IPS-18a (cell line): ENCODE measurements at regions not wholly inside any gene's neighbourhood (a gene's known extent, or its start where the extent isn't known, plus 50 kb on each side); places are given as distances from the start of the nearest gene placed in this dataset.

Source experiments
- H3K27ac ChIP-seq: one replicate; pipeline ENCODE4 v1.5.1; 2013; ENCODE audit warnings: low read length
- H3K27me3 ChIP-seq: one replicate; pipeline ENCODE4 v1.6.1; 2013; ENCODE audit warnings: mild to moderate bottlenecking, low read length; ENCODE audit not compliant: control insufficient read depth, insufficient read depth
- H3K36me3 ChIP-seq: one replicate; pipeline ENCODE4 v1.6.1; 2013; ENCODE audit warnings: low read depth, low read length; ENCODE audit not compliant: control insufficient read depth
- H3K4me1 ChIP-seq: one replicate; pipeline ENCODE4 v1.6.1; 2013; ENCODE audit warnings: low read depth, low read length; ENCODE audit not compliant: control insufficient read depth
- H3K4me3 ChIP-seq: one replicate; pipeline ENCODE4 v1.5.1; 2013; ENCODE audit warnings: low read length
- H3K9ac ChIP-seq: one replicate; pipeline ENCODE4 v1.6.1; 2013; ENCODE audit warnings: mild to moderate bottlenecking, low read length, moderate library complexity
- H3K9me3 ChIP-seq: one replicate; pipeline ENCODE4 v1.6.1; 2013; ENCODE audit warnings: low read depth, low read length; ENCODE audit not compliant: control insufficient read depth

DNA sequence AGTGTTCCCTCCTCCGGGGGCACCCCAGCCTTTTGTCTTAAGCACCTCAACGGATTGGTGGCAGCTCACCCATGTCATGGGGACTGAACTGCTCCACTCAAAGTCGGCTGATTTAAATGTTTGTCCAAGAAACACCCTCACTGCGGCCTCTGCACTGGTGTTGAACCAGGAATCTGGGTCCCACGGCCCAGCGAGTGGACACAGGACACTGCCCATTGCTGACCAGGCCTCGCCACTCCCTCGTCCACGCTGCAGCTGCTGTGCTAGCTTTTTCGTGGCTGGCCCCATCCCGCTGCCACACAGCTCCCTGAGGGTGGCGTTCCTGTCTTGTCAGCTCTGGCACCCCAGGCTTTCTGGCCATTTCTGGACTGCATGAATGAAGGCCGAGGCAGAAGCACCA is 646.2 kb downstream of the BRD1 start:
- Histone ChIP-seq H3K4me1 (no peaks in the 10 kb centered on the region), H3K27ac (no peak overlapping the region), H3K27me3 (no peaks in the 10 kb centered on the region), H3K9me3 (no peaks in the 10 kb centered on the region), H3K36me3 (no peaks in the 10 kb centered on the region), H3K4me3 (no peak overlapping the region), H3K9ac (no peak overlapping the region)

DNA sequence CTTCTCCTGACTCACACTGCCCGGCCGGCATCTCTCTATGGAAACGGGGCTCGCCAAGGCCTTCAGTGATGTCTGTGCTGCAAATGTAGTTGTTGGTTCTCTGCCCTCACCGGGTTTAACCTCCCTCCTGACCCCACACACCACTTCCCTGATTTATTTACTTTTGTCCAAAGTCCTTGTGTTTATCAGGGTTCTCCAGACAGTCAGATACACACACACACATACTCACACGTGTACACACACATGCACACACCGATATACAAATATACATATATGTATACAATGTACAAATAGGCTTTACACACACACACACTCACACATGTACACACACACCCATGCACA is 647.0 kb downstream of the BRD1 start:
- no peak overlapping the region for H3K27ac ChIP-seq
- H3K4me3 ChIP-seq: no peak overlapping the region
- H3K27me3 ChIP-seq: no peaks in the 10 kb centered on the region
- H3K9ac ChIP-seq: no peak overlapping the region
- no peaks in the 10 kb centered on the region for H3K4me1 ChIP-seq
- H3K36me3 ChIP-seq: no peaks in the 10 kb centered on the region
- H3K9me3 ChIP-seq: no peaks in the 10 kb centered on the region

DNA sequence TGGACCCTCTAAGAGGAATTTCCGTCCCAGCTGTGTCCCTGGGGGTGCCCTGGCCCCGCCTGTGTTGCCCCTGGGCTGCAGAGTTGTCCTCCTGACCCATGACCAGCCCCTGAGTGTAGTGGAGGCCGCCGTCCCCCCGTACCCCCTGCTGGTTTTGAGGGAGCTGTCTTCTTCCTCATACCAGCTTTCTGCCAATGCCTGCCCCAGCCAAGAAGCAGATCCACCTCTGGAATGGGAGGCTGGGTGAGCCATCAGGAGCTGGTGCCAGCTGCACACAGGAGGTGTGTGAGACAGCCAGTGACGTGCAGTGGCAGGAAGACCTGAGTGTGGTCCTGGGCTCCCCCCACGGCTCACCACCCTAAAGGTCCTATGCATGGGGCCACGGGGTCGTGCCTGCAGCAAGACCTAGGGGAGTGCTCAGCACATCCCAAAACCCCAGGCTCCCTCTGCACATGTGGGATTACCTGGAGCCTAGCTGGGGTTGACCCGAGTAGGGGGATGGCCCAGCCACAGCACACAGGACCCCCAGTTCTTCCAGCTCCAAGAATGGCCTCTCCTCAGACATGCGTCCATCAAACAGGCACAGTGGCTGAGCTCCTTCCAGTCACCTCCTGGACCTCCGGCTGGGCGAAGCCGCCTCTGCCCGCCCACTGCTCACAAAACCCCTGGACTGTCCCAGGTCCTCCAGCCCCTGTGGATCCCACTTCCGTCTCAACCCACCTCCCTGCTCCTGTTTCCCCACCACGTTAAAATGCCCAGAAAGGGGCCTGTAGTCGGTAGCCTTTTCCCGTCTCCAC is 647.6 kb downstream of the BRD1 start:
- Histone ChIP-seq H3K36me3 (no peaks in the 10 kb centered on the region), H3K27me3 (no peaks in the 10 kb centered on the region), H3K4me3 (no peak overlapping the region), H3K9me3 (no peaks in the 10 kb centered on the region), H3K9ac (no peak overlapping the region), H3K4me1 (no peaks in the 10 kb centered on the region), H3K27ac (no peak overlapping the region)

DNA sequence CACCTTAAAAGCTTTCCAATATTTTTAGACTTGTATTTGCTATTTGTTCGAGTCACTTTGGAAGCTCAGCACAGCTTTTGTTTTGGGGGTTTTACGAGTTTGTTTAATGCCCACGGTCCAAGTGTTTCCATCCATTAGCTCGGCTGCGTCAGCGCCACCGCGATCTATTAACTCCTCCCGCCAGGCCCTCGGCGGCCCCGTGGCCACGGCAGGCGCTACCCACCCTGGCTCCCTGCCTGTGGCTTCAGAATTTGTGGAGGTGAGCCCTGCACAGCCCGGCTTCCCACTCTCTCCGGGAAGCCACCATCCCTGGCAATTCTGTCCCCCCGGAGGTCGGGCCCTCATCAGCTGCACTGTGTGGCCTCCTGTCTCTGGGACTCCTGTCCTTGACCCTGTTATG is 648.5 kb downstream of the BRD1 start:
- H3K36me3 ChIP-seq: no peaks in the 10 kb centered on the region
- H3K4me1 ChIP-seq: no peaks in the 10 kb centered on the region
- H3K4me3 ChIP-seq: no peak overlapping the region
- H3K27me3 ChIP-seq: no peaks in the 10 kb centered on the region
- no peaks in the 10 kb centered on the region for H3K9me3 ChIP-seq
- H3K27ac ChIP-seq: no peak overlapping the region
- H3K9ac ChIP-seq: no peak overlapping the region

DNA sequence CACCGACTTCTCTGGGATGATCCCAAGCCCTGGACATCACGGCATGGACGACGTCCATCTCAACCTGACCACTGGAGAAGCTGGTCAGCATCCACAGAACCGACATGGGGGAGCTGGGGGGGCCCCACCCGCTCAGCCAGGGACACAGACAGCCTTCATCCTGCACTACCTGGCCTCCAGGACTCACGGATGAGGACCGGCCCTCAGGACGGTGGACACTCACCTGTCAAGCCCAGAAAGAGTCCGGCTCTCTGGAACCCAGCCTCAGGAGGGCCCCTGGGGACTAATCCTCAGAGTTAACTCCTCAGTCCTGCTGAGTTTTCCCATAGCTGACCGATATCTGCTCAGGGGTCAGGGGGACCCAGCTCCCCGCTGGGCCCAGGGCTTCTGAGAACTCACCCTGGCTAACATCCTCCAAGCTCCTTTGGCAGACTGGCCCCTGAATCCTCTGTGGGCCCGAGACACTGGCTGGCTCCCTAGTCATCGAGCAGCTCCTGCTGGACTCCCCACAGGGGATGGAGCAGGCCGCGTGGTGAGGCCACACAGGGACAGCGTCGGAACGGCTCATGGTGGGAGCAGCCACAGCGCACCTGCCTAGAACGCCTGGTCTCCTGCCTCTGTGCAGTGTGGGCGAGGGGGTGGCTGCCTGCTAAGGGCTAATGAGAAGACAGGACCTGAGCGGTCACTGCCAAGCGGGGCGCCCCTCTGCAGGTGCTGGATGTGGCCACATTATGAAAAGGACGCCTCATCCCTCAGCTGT is 649.2 kb downstream of the BRD1 start:
- no peak overlapping the region for H3K9ac ChIP-seq
- no peaks in the 10 kb centered on the region for H3K9me3 ChIP-seq
- no peaks in the 10 kb centered on the region for H3K36me3 ChIP-seq
- no peaks in the 10 kb centered on the region for H3K4me1 ChIP-seq
- H3K4me3 ChIP-seq: no peak overlapping the region
- no peak overlapping the region for H3K27ac ChIP-seq
- no peaks in the 10 kb centered on the region for H3K27me3 ChIP-seq

DNA sequence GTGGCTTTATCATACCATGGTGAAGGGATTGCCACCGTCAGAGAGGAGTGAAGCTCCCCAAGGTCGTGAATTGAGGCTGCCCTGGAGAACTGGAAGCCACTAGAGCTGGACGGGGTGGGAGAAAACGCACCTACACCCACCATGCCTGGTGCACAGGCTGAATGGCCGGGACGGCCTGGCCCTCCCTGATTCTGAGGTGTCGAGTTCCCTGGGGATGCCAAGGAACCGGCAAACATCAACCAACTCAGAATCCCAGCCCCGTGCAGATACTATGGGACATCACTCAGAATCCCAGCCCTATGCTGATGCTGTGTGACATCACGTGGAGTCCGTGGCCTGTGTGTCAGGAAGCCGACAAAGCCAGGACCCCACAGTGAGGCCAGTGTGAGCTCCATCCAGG is 650.0 kb downstream of the BRD1 start:
- Histone ChIP-seq H3K27ac (no peak overlapping the region), H3K27me3 (no peaks in the 10 kb centered on the region), H3K9me3 (no peaks in the 10 kb centered on the region)

DNA sequence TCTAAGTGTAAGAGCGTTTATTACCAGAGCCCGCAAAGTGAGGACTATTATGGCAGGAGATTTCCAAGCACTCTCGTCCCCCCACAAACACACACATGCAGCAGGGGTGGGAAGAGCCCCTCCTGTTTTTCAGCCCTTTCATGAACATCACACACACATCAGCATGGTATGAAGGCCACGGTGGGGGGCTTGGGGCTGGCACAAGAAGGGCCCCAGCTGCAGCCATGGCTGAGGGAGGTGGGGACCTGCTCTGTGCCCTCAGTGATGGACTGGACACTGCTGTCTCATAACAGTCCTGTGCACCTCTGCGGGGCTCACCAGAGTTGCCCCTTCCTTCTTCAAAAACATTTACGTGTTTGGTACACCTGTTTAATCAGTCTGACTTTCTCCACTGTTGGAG is 650.7 kb downstream of the BRD1 start:
- H3K27me3 ChIP-seq: no peaks in the 10 kb centered on the region
- no peaks in the 10 kb centered on the region for H3K9me3 ChIP-seq
- H3K9ac ChIP-seq: no peak overlapping the region
- no peaks in the 10 kb centered on the region for H3K36me3 ChIP-seq
- H3K4me1 ChIP-seq: no peaks in the 10 kb centered on the region
- no peak overlapping the region for H3K27ac ChIP-seq
- H3K4me3 ChIP-seq: no peak overlapping the region

More for the DNA sequence above, 650.0 kb downstream of the BRD1 start:
- H3K36me3 ChIP-seq: no peaks in the 10 kb centered on the region
- no peaks in the 10 kb centered on the region for H3K4me1 ChIP-seq
- no peak overlapping the region for H3K4me3 ChIP-seq
- no peak overlapping the region for H3K9ac ChIP-seq

DNA sequence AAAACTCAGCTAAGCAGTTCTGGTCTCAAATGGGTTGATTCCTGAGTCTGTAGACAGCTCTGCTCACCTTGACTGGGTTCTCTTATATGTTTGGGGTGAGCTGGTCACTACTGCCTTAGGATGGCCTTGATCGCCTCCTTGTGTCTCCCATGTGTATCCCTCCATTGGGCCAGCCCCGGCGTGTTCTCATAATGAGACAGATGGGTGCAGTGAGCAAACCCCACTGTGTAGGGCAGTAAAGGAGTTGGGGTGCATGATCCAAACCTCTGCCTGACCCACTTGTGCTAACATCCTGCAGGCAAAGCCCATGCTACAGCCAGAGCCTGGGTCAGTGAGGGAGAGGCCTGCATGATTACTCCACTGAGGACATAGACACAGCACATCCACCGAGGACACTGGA is 657.6 kb downstream of the BRD1 start:
- H3K4me1 ChIP-seq: no peaks in the 10 kb centered on the region
- H3K36me3 ChIP-seq: no peaks in the 10 kb centered on the region
- no peak overlapping the region for H3K9ac ChIP-seq
- H3K27me3 ChIP-seq: no peaks in the 10 kb centered on the region
- H3K9me3 ChIP-seq: no peaks in the 10 kb centered on the region
- H3K27ac ChIP-seq: no peak overlapping the region
- H3K4me3 ChIP-seq: no peak overlapping the region

DNA sequence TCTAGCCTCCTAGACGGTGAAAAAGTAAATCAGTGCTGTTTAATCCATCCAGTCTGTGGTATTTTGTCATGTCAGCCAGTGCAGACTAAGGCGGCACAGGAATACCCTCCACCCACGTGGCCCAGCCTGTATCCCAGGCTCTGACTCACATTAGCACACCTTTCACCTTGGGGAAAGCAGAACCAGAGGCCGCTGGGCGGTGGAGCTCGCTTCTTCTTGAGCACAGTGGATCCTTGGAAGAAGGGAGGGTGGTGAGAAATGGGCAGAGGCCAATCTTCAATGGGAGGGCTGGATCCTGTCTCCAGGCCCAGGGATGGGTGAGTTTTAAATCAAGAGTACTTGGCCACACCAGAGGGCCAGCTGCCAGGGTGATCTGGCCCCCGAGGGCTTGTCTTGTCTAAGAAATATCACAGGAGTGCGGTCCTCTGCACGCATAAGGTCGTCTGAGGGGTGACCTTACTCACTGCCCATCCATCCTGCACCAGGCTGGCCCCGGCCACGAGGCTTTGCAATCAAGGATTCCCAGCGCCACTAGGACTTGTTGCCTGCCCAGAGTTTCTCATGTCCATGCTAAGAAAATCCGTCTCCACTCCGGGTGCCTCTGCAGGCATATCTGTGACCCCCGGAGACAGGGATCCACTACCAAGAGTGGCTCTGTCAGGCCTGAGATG is 658.5 kb downstream of the BRD1 start:
- Histone ChIP-seq H3K9me3 (no peaks in the 10 kb centered on the region), H3K4me1 (no peaks in the 10 kb centered on the region), H3K36me3 (no peaks in the 10 kb centered on the region), H3K27me3 (no peaks in the 10 kb centered on the region), H3K4me3 (no peak overlapping the region), H3K9ac (no peak overlapping the region), H3K27ac (no peak overlapping the region)

DNA sequence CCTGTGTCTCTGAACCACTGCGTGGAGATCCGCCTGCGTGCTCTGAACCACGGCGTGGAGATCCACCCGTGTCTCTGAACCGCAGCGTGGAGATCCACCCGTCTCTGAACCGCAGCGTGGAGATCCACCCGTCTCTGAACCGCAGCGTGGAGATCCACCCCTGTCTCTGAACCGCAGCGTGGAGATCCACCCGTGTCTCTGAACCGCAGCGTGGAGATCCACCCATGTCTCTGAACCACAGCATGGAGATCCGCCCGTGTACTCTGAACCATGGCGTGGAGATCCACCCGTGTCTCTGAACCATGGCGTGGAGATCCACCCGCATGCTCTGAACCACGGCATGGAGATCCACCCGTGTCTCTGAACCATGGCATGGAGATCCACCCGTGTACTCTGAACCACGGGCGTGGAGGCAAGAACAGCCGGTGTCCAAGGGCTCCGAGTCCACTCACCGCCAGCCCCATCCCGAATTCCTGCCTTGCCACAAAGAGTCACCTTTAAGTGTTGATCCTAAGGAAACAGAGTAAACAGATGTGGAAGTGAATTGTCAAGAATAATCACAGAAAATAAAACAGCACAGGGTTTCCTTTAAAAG is 659.4 kb downstream of the BRD1 start:
- Histone ChIP-seq H3K27me3 (no peaks in the 10 kb centered on the region), H3K27ac (no peak overlapping the region), H3K9ac (no peak overlapping the region), H3K4me1 (no peaks in the 10 kb centered on the region), H3K4me3 (no peak overlapping the region), H3K9me3 (no peaks in the 10 kb centered on the region), H3K36me3 (no peaks in the 10 kb centered on the region)

DNA sequence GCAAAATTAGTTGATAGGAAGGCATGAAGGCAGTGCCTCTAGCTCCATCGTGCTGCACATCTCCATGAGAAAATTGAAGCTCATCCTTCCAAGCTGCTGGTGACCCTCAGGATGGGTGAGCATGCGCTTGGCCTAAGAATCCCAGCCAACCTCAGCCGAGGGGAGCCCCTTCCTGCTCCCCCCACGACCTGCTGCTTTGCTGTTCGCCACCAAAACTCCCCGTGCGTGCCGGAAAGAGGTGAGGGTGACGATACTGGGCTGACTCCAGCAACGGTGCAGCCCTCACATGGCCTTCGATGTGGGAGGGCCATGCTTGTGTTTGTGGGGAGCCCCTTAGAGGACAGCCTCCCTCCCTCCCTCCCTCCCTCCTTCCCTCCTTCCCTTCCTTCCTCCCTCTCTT is 660.9 kb downstream of the BRD1 start:
- Histone ChIP-seq H3K27me3 (no peaks in the 10 kb centered on the region), H3K27ac (no peak overlapping the region)

More for the DNA sequence above, 660.9 kb downstream of the BRD1 start:
- H3K36me3 ChIP-seq: no peaks in the 10 kb centered on the region
- H3K4me3 ChIP-seq: no peak overlapping the region
- H3K9ac ChIP-seq: no peak overlapping the region
- H3K9me3 ChIP-seq: no peaks in the 10 kb centered on the region
- no peaks in the 10 kb centered on the region for H3K4me1 ChIP-seq
